T-helper 2 cell (primary cell): ENCODE measurements at regions not wholly inside any gene's neighbourhood (a gene's known extent, or its start where the extent isn't known, plus 50 kb on each side); places are given as distances from the start of the nearest gene placed in this dataset.

Source experiments
- DNase-seq, 5 experiments: peaks; one replicate each; pipeline versions ENCODE4 v3.0.0 to v3.0.0-alpha.2; 2012 to 2022

GRCh38 chr12:65598688-65599087, 225.6 kb upstream of the HMGA2 start:
- DNase-seq = no peak

- DNase-seq = no peak
Observed at GRCh38 chr12:65602253-65602609, 222.1 kb upstream of the HMGA2 start.

GRCh38 chr12:65602610-65603295, 221.5 kb upstream of the HMGA2 start:
- DNase-seq = peak in 1 of 5 experiments; percentile 43

GRCh38 chr12:65603438-65604351, 220.6 kb upstream of the HMGA2 start:
- no peak for DNase-seq

- DNase-seq = no peak
Observed at GRCh38 chr12:65605019-65605418, 219.3 kb upstream of the HMGA2 start.

GRCh38 chr12:65606008-65606766, 218.1 kb upstream of the HMGA2 start:
- no peak for DNase-seq

GRCh38 chr12:65607401-65607841, 216.9 kb upstream of the HMGA2 start:
- no peak for DNase-seq

GRCh38 chr12:65608319-65608916, 215.9 kb upstream of the HMGA2 start:
- DNase-seq = no peak

- no peak for DNase-seq
Observed at GRCh38 chr12:65609359-65609771, 214.9 kb upstream of the HMGA2 start.

- DNase-seq = no peak
Observed at GRCh38 chr12:65611396-65611795, 212.9 kb upstream of the HMGA2 start.

- DNase-seq = no peak
Observed at GRCh38 chr12:65612440-65612839, 211.8 kb upstream of the HMGA2 start.

GRCh38 chr12:65613692-65614091, 210.6 kb upstream of the HMGA2 start:
- no peak for DNase-seq

GRCh38 chr12:65614259-65614889, 209.9 kb upstream of the HMGA2 start:
- no peak for DNase-seq

GRCh38 chr12:65615118-65615517, 209.2 kb upstream of the HMGA2 start:
- no peak for DNase-seq

GRCh38 chr12:65616022-65616421, 208.3 kb upstream of the HMGA2 start:
- no peak for DNase-seq

- no peak for DNase-seq
Observed at GRCh38 chr12:65618588-65618987, 205.7 kb upstream of the HMGA2 start.

- DNase-seq = no peak
Observed at GRCh38 chr12:65619018-65619417, 205.3 kb upstream of the HMGA2 start.

GRCh38 chr12:65620046-65620445, 204.2 kb upstream of the HMGA2 start:
- no peak for DNase-seq

GRCh38 chr12:65622056-65622455, 202.2 kb upstream of the HMGA2 start:
- no peak for DNase-seq

GRCh38 chr12:65623507-65623906, 200.8 kb upstream of the HMGA2 start:
- DNase-seq = no peak

GRCh38 chr12:65624554-65625086, 199.7 kb upstream of the HMGA2 start:
- DNase-seq = no peak

GRCh38 chr12:65628061-65628460, 196.2 kb upstream of the HMGA2 start:
- no peak for DNase-seq
